GM19239 (cell line): ENCODE measurements at regions not wholly inside any gene's neighbourhood (a gene's known extent, or its start where the extent isn't known, plus 50 kb on each side); places are given as distances from the start of the nearest gene placed in this dataset.
"Not testable (repeated sequence)": the region's sequence is repeated elsewhere in the genome, so short reads cannot be mapped to it uniquely, and the experiment has no call there.

Source experiments
- DNase-seq: peaks from one replicate; pipeline ENCODE4 v3.0.0; 2011; ENCODE audit warnings: low spot score; ENCODE audit not compliant: insufficient read length
- FAIRE-seq: peaks from 2 replicates; lab custom pipeline; 2011; peaks lifted over from hg19 to GRCh38; lab: Jason Lieb, UNC

DNA sequence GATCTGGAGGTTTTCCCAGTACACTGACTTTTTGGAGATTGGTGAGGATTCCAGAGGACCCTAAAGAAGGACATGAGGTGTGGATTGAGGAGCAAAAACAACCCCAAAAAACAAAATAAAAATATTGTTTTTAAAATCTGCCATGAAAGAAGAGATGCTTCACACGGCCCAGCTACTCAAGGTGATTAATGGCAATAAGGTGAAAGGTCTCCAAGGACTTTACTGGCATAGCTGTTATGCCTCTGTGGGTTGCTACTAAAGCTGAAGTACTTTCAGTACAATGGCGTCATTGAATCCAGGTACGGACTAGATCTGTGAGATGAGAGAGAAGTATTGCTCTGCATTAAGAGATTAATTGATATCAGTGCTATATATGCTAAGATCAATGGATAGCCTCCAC, 606.4 kb downstream of the TDRD15 start:
- no peak for FAIRE-seq
- no peak for DNase-seq

DNA sequence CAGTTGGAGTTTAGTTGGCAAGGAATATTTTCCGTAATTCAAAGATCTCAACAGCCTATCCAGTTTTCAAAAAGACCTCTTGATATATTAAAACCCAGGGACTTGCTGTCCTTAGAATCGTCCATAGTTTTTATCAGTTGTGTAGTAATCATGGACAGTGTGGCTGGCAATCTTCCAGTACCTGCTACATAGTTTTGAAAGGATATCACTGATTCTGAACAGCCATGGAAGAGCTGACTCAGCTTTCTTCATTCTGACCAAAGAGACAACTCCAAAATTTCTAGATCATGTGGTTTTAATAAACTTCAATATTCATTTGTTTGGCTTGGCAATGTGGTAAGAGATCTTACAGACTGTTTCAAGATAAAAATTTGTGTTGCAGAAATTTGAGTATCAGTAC, 616.7 kb downstream of the TDRD15 start:
- DNase-seq, result no peak
- no peak for FAIRE-seq

- FAIRE-seq, result no peak
- DNase-seq, result no peak
Observed at GRCh38 chr2:21746499-21746898, 622.7 kb downstream of the TDRD15 start.

- DNase-seq (no peak), FAIRE-seq (no peak)
Observed at GRCh38 chr2:21748501-21748900, 624.7 kb downstream of the TDRD15 start.

DNA sequence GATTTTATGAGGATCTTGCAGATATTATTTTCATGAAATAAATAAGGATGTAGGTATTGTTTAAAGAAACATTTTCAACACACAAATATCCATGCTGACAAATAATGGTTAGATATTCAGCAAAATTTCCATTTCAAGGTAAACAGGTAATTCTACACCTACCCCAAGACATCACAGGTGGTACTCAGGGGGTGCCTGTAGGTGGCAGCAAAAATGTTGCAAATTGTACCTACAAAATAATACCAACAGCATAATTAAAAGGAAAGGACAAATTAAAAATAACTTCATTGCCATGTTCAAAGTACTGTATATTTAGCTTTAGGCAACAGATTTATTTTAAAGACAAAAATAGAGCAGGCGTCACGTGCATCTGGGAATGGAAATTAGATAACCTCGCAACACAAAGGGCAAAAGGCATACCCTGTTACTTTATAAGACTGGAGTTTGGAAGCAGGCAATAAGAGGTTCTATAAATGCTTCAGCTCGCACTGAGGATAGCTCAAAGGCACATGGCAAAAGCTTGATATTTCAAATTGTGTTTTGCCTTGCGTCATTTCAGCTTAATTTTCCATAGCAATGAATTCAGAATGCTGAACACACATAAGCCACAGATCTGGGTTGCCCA, 630.5 kb downstream of the TDRD15 start:
- no peak for DNase-seq
- FAIRE-seq, result no peak

GRCh38 chr2:21757805-21758430, 634.1 kb downstream of the TDRD15 start:
- no peak for DNase-seq
- FAIRE-seq, result no peak

GRCh38 chr2:21759819-21760218, 636.1 kb downstream of the TDRD15 start:
- no peak for FAIRE-seq
- DNase-seq, result no peak

- FAIRE-seq (no peak), DNase-seq (no peak)
Observed at GRCh38 chr2:21761361-21761760, 637.6 kb downstream of the TDRD15 start.

DNA sequence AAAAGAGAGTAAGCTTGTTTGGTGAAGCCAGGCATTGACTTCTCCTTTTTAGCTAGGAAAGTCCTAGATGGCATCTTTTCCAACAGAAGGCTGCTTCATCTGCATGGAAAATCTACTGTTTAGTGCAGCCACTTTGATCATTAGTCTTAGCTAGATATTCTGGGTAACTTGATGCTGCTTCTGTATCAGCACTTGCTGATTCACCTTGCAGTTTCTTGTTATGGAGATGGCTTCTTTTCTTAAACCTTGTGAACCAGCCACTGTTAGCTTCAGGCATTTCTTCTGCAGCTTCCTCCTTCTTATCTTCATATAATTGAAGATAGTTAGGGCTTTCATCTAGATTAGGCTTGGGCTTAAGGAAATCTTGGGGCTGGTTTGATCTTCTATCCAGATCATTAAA, 639.7 kb downstream of the TDRD15 start:
- DNase-seq (no peak), FAIRE-seq (no peak)

DNA sequence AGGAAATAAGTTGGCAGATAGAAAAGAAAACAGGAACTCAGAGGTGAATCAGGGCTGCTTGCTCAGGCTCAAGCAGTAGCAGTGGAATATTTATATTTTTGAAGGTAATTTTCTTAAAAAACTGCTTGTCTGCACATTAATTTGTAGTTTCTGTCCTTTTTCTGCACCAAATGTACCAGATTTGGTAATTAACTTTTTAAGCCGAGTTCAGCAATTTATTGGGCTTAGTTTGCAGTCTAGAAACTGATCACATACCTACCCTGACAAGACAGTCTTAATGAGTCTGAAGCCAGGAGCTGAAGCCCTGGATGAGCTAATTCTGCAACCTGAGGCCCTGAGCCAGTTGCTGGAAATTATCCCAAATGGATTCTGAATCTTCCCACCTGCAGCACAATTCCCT, 647.0 kb downstream of the TDRD15 start:
- DNase-seq (no peak), FAIRE-seq (no peak)

GRCh38 chr2:21772624-21773023, 648.9 kb downstream of the TDRD15 start:
- DNase-seq, result no peak
- no peak for FAIRE-seq

DNA sequence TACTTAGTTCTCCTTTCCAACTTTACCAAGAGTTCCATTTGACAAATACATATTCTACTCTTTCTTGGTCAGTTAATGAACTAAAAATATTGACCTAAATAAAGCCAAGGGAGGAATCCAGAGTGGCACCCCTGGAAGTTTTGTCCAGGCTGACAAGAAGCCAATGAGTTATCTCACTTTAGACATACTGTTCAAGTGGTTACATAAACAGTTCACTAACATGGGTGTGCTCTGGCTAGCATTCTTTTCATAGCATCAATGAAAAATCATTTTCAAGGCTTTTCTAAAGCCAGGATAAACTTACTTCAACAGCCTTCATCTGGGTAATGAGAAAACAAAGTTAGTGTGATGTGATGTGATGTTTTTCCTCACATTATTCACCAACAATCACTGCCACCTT, 649.4 kb downstream of the TDRD15 start:
- DNase-seq (no peak), FAIRE-seq (no peak)

- FAIRE-seq (no peak), DNase-seq (no peak)
Observed at GRCh38 chr2:21774691-21775368, 651.1 kb downstream of the TDRD15 start.

DNA sequence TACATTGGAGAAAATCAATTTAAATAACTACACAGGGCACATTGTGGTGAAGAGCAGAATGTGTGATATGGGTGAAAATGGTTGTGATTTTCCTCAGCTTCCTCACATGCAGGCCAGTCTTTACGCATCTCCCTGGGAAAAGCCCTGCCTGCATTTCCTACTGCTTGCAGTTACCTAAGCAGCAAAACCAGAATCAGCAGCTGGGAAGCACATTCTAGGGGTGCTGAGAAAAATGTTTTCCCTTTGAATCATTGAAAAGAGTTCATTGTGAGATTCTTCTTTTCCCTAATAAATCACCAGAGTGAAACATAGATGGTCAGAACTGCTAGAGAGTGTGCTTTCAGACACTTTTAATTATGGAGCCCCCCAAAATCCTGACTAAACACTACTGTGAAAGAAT, 656.0 kb downstream of the TDRD15 start:
- FAIRE-seq (no peak), DNase-seq (no peak)

- FAIRE-seq (no peak), DNase-seq (no peak)
Observed at GRCh38 chr2:21781962-21782361, 658.2 kb downstream of the TDRD15 start.

- FAIRE-seq, result no peak
- no peak for DNase-seq
Observed at GRCh38 chr2:21782866-21783265, 659.1 kb downstream of the TDRD15 start.

- DNase-seq (no peak), FAIRE-seq (no peak)
Observed at GRCh38 chr2:21787941-21788340, 664.2 kb downstream of the TDRD15 start.

GRCh38 chr2:21790311-21790710, 666.5 kb downstream of the TDRD15 start:
- not testable (repeated sequence) for FAIRE-seq

DNA sequence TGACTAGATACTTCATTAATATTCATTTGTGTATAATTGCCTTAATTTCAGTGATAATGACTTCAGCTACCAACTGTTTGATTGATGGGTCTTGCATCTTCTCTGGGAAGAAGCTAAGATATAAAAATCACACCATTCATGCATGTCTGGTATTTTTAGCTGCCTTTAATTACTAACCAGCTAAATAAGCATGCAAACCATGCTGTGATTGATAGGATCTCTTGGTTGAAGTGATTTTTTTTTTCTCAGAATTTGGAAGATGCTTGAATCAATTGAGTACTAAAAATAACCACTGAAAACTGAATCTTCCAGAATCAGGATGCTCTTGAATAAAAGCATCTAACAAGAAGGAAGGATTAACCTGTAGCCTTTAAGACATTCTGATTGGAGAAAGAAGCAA, 668.8 kb downstream of the TDRD15 start:
- no peak for DNase-seq
- FAIRE-seq, result no peak

More at GRCh38 chr2:21790311-21790710, 666.5 kb downstream of the TDRD15 start:
- DNase-seq, result not testable (repeated sequence)

DNA sequence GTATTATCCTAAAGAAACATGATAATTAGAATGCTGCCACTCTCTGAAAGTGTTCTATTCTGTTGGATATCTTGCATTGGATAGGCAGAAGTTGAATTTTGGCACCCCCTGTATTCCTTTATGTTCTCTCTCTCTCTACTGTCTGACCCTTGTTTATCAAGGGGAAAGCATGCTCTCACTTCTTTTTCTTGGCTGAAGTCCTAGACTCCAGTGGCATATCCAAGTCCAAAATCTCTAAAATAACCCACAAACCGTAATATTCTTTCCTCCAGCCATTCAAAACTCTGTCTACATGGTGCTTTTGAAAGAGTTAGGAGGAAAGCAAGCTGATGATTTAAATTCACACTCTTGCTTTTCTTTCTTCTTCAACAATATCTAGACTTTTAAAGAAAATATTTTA, 669.7 kb downstream of the TDRD15 start:
- DNase-seq (no peak), FAIRE-seq (no peak)

DNA sequence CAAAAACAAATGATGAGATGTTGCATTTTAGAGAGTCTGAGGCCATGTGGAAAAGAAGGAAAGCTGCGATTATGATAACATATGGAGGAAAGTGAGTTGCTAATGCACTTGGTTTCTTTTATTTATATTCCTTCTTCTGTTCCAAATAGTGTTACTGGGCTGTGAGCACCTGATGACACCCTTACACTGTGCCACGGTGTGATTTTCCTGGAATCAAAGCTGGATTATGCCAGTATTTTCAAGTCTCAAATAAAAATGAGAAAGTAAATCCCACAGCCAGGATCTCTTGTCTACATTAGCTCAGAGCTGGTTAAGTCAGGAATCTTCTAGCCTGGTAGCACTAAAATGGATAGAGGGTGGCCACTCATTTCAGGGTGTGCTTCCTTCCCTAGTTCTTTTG, 670.8 kb downstream of the TDRD15 start:
- DNase-seq, result no peak
- no peak for FAIRE-seq

DNA sequence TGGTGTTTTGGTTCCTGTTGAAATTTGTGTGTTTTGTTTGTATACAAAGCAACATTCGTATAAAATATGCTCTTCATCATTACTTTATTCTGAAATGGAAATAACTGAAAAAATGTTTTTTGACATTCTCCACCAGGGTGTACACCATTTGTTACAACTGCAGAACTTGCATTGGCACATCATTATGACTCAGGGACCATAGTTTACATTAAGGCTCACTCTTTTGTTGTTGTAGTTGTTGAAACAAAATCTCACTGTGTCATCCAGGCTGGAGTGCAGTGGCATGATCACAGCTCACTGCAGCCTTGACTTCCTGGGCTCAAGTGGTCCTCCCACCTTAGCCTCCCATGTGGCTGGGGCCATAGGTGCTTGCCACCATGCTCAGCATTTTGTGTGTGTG, 676.6 kb downstream of the TDRD15 start:
- no peak for FAIRE-seq
- no peak for DNase-seq
